Hematopoietic multipotent progenitor cell (in vitro differentiated cells): ENCODE measurements at regions not wholly inside any gene's neighbourhood (a gene's known extent, or its start where the extent isn't known, plus 50 kb on each side); places are given as distances from the start of the nearest gene placed in this dataset.
"Not testable (repeated sequence)": the region's sequence is repeated elsewhere in the genome, so short reads cannot be mapped to it uniquely, and the experiment has no call there.

Experiments
- DNase-seq, 3 donors: peaks; one replicate each; pipeline ENCODE4 v3.0.0-alpha.2; 2011 to 2015; ENCODE audit warnings: low read depth in 2 of 3, low spot score in 2 of 3

GRCh38 chr15:70602834-70603560, 160.4 kb downstream of the UACA start:
- no peak for DNase-seq

DNA sequence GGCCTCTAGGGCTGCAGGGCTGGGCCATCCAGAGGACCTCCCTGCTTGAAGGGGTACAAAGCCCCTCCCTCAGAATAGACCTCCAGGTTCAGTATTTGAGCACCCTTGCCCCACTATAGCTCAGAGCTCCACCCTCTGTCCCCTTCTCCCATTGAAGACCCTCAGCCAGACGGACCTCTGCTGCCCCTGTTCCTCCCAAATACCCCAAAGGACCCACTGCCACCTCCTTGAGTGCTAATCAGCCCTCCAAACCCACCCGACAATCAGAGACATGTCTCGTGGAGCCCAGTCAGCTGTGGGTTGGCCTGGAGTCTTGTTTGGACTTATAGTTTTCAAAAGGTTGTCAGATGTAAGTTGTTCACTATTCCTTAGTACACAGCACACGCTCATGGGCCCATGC, 161.1 kb downstream of the UACA start:
- no peak for DNase-seq

- no peak for DNase-seq
Measured at GRCh38 chr15:70597945-70598344, 165.4 kb downstream of the UACA start.

DNA sequence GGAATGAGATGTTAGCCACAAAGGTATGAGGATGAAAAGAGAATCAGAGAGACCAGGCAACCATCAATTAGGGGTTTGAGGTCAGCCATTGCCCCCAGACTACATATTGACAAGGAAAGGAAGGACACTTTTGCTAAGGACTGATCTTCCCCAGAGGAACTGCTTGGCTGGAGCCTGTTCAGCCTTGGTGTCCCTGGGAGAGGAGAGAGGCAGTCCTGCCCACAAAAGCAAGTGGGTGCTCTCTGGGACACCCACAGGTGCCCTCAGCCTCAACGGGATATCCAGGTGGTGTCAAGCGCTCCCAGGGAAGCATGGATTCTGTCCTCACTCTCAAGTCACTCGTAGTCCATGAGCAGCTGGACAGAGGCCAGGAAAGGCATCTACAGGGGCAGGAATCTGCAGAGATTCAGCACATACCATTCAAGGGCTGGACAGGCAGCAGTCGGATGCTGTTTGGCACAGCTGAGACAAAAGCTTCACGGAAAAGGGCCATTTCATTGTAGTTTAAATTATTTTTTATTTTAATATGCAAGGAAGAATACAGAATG, 166.2 kb downstream of the UACA start:
- no peak for DNase-seq

GRCh38 chr15:70596354-70597055, 166.9 kb downstream of the UACA start:
- DNase-seq, result no peak

DNA sequence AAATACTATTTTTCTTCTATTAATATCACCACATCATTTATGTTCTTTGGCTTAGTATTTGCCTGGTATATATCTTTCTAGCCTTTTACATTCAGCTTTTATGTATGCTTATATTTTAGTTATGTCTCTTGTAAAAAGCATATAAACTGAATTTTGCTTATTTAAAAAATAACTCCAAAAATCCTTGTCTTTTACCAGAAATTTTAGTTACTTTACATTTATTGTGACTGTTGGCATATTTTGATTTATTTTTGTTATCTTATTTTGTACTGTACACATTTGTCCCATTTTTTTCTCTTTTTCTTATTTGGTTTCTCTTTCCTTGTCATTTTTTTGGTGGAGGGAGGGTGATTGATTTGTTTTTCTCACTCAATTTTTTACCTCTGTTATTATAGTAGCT, 169.6 kb downstream of the UACA start:
- no peak for DNase-seq

- DNase-seq, result no peak
Measured at GRCh38 chr15:70589728-70590127, 173.6 kb downstream of the UACA start.

DNA sequence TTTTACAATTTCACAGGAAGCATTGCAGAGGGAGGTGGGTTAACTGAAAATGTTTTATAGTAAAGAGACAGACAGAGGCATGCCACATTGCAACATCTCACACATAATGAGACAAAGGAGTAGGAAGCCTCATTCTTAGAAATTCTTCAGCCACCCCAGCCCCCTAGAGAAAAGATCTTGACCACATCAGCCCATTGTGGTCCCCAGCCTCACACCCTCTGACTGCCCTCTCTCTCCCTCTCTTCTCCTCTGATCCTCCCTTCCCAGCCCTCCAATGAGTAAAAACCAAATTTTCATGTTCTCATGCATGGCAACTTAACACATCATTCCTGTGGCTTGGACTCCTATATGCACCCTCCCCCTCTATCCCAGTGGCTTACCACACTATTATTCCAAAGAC, 174.1 kb downstream of the UACA start:
- peak in 1 of 3 donors; percentile 14 for DNase-seq

GRCh38 chr15:70588613-70589012, 174.7 kb downstream of the UACA start:
- DNase-seq, result no peak

DNA sequence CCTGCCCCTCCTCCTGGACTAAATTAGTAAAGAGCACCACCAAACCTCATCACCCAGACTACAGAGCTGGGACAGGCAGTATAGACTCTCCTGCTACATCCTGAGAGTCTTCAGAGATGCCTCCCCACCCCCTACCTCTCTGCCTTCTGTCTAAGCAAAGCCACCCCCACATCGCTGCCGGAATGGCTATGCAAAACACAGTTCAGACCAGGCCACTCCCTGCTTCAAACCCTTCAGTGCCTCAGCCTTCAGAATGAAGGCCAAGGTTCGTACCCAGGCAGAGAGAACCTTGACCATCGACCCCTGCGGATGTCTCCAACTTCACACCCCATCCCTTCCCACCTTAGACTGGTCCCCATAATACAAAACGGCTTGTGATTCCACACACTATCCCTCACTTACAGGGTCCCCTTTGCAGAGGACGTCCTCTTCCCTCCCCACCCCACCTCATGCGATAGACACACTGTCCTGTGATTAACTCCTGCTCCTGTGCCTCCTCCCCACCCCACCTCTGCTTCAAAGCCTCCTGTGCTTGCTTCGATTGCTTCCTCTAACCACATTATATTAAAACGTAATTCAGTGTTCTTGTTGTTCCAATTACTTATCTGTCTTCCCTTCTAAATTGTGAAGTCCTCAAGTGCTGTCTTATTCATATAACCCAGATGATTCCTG, 175.3 kb downstream of the UACA start:
- DNase-seq, result no peak

DNA sequence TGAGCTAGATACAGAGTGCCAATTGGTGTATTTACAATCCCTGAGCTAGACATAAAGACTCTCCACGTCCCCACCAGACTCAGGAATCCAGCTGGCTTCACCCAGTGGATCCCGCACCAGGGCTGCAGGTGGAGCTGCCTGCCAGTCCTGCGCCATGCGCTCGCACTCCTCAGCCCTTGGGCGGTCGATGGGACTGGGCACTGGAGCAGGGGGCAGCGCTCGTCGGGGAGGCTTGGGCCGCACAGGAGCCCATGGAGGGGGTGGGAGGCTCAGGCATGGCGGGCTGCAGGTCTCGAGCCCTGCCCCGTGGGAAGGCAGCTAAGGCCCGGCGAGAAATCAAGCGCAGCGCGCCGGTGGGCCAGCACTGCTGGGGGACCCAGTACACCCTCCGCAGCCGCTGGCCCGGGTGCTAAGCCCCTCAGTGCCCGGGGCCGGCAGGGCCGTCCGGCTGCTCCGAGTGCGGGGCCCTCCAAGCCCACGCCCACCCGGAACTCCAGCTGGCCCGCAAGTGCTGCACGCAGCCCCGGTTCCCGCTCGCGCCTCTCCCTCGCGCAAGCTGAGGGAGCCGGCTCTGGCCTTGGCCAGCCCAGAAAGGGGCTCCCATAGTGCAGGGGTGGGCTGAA, 176.2 kb downstream of the UACA start:
- not testable (repeated sequence) for DNase-seq

GRCh38 chr15:70586241-70586640, 177.1 kb downstream of the UACA start:
- no peak for DNase-seq

- no peak for DNase-seq
Measured at GRCh38 chr15:70585707-70586034, 177.7 kb downstream of the UACA start.

DNA sequence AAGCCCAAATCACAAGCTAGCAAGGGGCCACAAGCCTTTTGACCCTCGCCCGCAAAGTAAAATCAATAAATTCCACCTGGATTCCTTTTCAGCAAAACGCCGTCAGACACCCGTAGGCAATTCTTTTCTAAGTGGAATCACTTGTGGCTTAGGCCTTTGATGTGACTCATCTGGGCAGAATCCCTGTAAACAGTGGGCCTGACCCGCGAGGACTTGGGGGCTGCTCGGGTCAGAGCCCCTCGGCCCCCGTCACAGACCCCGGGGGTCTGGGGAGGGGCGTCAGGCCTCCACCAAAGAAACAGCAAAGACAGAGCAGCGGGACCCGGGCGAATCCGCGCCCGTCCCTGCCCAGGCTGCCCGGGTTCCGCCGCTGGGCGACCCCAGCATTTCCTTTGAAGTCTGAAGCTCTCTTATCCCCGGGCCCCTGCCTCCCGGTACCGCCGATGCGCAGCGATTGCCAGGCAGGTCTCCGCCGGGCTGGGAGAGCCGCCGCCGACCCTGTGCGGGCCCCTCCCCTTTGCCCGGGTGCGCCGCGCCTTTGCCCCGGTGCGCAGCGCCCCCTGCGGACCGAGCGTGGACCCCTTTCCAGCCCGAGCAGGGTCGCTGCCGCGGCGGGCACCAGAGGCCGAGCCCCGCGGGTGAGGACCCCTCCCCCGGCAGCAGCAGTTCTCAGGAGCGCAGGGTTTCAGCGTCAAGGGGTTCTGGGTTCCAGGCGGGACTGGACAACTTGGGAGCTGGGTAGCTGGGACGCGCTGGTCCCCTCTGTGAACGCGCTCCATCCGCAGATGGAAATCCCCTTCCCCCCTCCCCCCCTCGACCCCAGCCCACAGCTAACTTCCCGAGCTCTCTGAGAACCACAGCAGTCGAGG, 178.3 kb downstream of the UACA start:
- peak; percentile 16 to 61 (median 53) for DNase-seq

GRCh38 chr15:70584441-70584837, 178.9 kb downstream of the UACA start:
- DNase-seq, result no peak

DNA sequence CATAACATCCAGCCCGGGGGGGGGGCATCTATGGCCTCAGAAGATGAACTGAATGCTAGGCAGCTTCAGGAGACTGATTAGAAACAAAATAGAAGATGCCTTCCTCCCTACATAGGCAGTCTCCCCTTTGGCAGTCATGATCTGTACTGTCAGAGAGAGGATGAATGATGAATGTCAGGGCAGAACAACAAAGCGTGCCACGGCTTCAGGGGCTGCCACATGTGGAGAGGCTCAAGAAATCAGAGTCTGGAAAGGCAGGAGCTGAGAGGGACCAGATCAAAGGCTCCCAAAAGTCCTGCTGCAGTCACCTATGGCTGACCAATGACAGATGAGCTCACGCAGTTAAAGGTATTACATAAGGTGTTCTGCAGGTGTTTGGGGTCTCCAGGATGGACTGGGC, 180.4 kb downstream of the UACA start:
- no peak for DNase-seq

GRCh38 chr15:70582143-70582945, 181.0 kb downstream of the UACA start:
- no peak for DNase-seq

DNA sequence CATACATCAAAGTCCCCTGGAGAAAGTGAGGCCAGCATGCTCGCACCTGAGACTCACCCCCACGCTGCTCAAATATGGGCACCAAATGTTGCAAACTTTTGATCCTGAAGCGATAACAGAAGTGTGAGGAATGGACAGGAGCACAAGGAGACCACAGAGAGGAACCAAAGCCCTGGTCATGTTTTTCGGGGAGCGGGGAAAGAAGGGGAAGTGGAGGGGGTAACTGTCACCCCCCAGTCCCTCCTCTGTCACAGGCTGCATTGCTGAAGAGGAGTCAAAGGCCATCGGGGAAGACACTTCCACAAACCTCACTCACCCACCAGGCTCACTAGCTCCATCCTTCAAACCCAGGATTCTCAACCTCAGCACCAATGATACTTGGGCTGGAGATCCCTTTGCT, 182.4 kb downstream of the UACA start:
- DNase-seq, result no peak

GRCh38 chr15:70580286-70580685, 183.1 kb downstream of the UACA start:
- DNase-seq, result no peak

GRCh38 chr15:70579766-70580165, 183.6 kb downstream of the UACA start:
- DNase-seq, result no peak
